Stomach (tissue), 4 donors: ENCODE measurements at regions not wholly inside any gene's neighbourhood (a gene's known extent, or its start where the extent isn't known, plus 50 kb on each side); places are given as distances from the start of the nearest gene placed in this dataset.

ENCODE experiments used
- POLR2A ChIP-seq, 4 donors: fragments of 450-650 bp; IDR thresholded peaks; one replicate each; pipeline ENCODE4 v1.6.1; 2016; ENCODE audit warnings: antibody characterized with exemption in 4 of 4, control low read depth in 2 of 4, mild to moderate bottlenecking in 1 of 4, moderate library complexity in 1 of 4
- TF ChIP-seq, protein P1 (sequence below), 7 experiments: fragments of 450-650 bp in 4 of 7; fragments of 200-600 bp in 3 of 7; sonication (generic) in 3 of 7; IDR thresholded peaks; one replicate each; pipeline ENCODE4 v1.5.1; 2016 to 2019; ENCODE audit warnings: antibody characterized with exemption in 7 of 7, control low read depth in 2 of 7, mild to moderate bottlenecking in 1 of 7

DNA sequence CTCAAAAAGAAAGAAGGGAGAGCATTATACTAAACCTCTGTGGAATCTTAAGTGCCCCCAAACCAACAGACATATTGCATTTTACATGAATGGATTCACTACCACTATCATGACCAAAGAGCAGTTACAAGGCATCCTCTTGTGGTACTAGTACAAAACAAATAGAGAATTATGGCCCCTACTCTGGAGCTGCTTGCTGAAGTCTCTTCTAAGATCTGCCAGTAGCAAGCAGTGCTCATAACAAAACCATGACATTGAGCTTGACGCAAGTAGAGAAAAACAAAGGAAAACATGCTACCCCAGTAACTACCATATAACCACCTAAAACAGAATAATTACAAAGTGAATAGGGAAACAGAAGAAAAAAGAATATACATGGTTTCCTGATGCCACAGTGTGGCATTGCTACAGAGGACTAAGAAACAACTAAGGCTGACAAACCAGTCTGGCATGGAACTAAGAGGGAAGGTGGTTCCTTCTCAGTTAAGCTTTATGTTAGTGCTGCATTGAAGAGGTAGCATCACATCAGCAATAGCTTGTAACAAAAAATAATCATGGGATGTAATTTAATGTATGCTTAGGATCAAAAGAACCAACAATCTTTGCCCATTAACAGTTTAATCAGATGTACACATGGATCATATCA is 150.2 kb upstream of the AGR3 start:
- TF ChIP-seq, protein P1, sequence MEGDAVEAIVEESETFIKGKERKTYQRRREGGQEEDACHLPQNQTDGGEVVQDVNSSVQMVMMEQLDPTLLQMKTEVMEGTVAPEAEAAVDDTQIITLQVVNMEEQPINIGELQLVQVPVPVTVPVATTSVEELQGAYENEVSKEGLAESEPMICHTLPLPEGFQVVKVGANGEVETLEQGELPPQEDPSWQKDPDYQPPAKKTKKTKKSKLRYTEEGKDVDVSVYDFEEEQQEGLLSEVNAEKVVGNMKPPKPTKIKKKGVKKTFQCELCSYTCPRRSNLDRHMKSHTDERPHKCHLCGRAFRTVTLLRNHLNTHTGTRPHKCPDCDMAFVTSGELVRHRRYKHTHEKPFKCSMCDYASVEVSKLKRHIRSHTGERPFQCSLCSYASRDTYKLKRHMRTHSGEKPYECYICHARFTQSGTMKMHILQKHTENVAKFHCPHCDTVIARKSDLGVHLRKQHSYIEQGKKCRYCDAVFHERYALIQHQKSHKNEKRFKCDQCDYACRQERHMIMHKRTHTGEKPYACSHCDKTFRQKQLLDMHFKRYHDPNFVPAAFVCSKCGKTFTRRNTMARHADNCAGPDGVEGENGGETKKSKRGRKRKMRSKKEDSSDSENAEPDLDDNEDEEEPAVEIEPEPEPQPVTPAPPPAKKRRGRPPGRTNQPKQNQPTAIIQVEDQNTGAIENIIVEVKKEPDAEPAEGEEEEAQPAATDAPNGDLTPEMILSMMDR (IDR thresholded peaks at IDR 0.05): no peak
- TF ChIP-seq POLR2A (IDR thresholded peaks at IDR 0.05): no peak
